ENCODE measurements at regions not wholly inside any gene's neighbourhood (a gene's known extent, or its start where the extent isn't known, plus 50 kb on each side); places are given as distances from the start of the nearest gene placed in this dataset.

GRCh38 chr4:12200226-12200625 is 771.5 kb upstream of the HS3ST1 start:
- TF ChIP-seq CTCF (IDR thresholded peaks at IDR 0.05), result no peak
- no peak for TF ChIP-seq POLR2A (IDR thresholded peaks at IDR 0.05)
- no peak for TF ChIP-seq POLR2AphosphoS5 (IDR thresholded peaks at IDR 0.05)
